ENCODE measurements at regions not wholly inside any gene's neighbourhood (a gene's known extent, or its start where the extent isn't known, plus 50 kb on each side); places are given as distances from the start of the nearest gene placed in this dataset.

DNA sequence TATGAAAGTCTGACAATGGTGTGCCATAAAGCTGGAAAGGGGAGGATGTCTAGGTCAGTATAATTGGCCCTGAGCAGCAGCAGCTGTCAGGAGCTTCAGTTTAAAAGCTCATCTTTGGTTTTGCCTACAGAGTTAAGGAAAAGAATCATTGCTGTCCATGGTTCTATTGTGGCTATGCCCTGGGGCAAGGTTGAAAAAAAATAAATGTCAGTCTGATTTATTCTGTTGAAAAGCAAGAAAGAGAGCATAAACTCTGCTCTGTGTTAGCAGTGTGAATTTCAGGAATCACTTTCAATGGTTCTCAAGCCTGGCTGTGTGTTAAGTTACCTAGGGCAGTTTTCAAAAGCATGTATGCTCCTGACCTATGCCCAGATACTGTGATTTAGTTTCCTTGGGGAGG is 446.7 kb downstream of the SETBP1 start:
- TF ChIP-seq MTF1 (CRISPR knock-in tag; IDR thresholded peaks at IDR 0.05) (no peak), GMEB1 (CRISPR knock-in tag; IDR thresholded peaks at IDR 0.05; ENCODE audit: borderline replicate concordance) (no peak), FOXC1 (CRISPR knock-in tag; IDR thresholded peaks at IDR 0.05; ENCODE audit: borderline replicate concordance) (no peak), IRF2 (CRISPR knock-in tag; IDR thresholded peaks at IDR 0.05) (no peak), ZNF513 (CRISPR knock-in tag; conservative IDR thresholded peaks at IDR 0.05) (no peak)
- TF ChIP-seq, protein P1, sequence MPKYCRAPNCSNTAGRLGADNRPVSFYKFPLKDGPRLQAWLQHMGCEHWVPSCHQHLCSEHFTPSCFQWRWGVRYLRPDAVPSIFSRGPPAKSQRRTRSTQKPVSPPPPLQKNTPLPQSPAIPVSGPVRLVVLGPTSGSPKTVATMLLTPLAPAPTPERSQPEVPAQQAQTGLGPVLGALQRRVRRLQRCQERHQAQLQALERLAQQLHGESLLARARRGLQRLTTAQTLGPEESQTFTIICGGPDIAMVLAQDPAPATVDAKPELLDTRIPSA (CRISPR knock-in tag; IDR thresholded peaks at IDR 0.05; ENCODE audit: borderline replicate concordance) = no peak
- TF ChIP-seq, protein P2, sequence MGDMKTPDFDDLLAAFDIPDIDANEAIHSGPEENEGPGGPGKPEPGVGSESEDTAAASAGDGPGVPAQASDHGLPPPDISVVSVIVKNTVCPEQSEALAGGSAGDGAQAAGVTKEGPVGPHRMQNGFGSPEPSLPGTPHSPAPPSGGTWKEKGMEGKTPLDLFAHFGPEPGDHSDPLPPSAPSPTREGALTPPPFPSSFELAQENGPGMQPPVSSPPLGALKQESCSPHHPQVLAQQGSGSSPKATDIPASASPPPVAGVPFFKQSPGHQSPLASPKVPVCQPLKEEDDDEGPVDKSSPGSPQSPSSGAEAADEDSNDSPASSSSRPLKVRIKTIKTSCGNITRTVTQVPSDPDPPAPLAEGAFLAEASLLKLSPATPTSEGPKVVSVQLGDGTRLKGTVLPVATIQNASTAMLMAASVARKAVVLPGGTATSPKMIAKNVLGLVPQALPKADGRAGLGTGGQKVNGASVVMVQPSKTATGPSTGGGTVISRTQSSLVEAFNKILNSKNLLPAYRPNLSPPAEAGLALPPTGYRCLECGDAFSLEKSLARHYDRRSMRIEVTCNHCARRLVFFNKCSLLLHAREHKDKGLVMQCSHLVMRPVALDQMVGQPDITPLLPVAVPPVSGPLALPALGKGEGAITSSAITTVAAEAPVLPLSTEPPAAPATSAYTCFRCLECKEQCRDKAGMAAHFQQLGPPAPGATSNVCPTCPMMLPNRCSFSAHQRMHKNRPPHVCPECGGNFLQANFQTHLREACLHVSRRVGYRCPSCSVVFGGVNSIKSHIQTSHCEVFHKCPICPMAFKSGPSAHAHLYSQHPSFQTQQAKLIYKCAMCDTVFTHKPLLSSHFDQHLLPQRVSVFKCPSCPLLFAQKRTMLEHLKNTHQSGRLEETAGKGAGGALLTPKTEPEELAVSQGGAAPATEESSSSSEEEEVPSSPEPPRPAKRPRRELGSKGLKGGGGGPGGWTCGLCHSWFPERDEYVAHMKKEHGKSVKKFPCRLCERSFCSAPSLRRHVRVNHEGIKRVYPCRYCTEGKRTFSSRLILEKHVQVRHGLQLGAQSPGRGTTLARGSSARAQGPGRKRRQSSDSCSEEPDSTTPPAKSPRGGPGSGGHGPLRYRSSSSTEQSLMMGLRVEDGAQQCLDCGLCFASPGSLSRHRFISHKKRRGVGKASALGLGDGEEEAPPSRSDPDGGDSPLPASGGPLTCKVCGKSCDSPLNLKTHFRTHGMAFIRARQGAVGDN (CRISPR knock-in tag; IDR thresholded peaks at IDR 0.05) = no peak
- no peak overlapping the region for H2AFZ ChIP-seq (ENCODE audit: low read length)
- H3K4me2 ChIP-seq (ENCODE audit: low read depth, low read length) = no peak overlapping the region
- intact Hi-C loops (cut with micrococcal nuclease; ENCODE audit: unreplicated experiment) (no loop called here), in situ Hi-C loops (cut with HindIII; ENCODE audit: extremely low pct_ligation_motif_present, low pct_unique_long_range_greater_than_20kb) (no loop called here)
- H4K20me1 ChIP-seq (ENCODE audit: insufficient read depth, low read length) = no peaks in the 10 kb centered on the region
- H3K79me2 ChIP-seq (ENCODE audit: insufficient read depth, low read length) = no peaks in the 10 kb centered on the region
- no peaks in the 10 kb centered on the region for H3K4me1 ChIP-seq (ENCODE audit: insufficient read depth, low read length)
- no peak for DNase-seq (ENCODE audit: low spot score)
- H3K36me3 ChIP-seq (replicated peaks in 1 of 2; ENCODE audit: control insufficient read depth in 1 of 2, insufficient read depth in 2 of 2, low read length in 2 of 2) = no peaks in the 10 kb centered on the region
- CTCF ChIA-PET (ENCODE audit: low intra/inter-chr PET ratio, low total read pairs) = no interaction called here
- H3K4me3 ChIP-seq (replicated peaks in 1 of 3; ENCODE audit: insufficient read depth in 1 of 3, low read depth in 2 of 3, low read length in 3 of 3) = no peak overlapping the region
- no peaks in the 10 kb centered on the region for H3K9me3 ChIP-seq (ENCODE audit: low read length)
- no peak for ATAC-seq
- H3K9ac ChIP-seq (ENCODE audit: insufficient read depth, low read depth, low read length) = no peak overlapping the region
- BruUV-seq (replicated peaks) = no TSS peak
- POLR2A ChIA-PET = no interaction called here
- no peak for FAIRE-seq
- no peak overlapping the region for H3K27ac ChIP-seq (ENCODE audit: extremely low read length, insufficient read depth, low read length)
- no peaks in the 10 kb centered on the region for H3K27me3 ChIP-seq (ENCODE audit: control insufficient read depth in 1 of 2, insufficient read depth in 2 of 2, low read length in 2 of 2)
